Keratinocyte (primary cell): ENCODE measurements at regions not wholly inside any gene's neighbourhood (a gene's known extent, or its start where the extent isn't known, plus 50 kb on each side); places are given as distances from the start of the nearest gene placed in this dataset.

Experiments
- EZH2 ChIP-seq: IDR thresholded peaks from one replicate; pipeline ENCODE4 v1.6.1; 2012; ENCODE audit warnings: inconsistent platforms, mild to moderate bottlenecking, low read length, moderate library complexity
- TF ChIP-seq, protein P1 (sequence below), 3 experiments: IDR thresholded peaks in 1 of 3; conservative IDR thresholded peaks in 1 of 3; optimal IDR thresholded peaks in 1 of 3; 2 replicates in 2 of 3; 3 replicates in 1 of 3; pipeline versions ENCODE3 to v1.5.1; 2011; ENCODE audit warnings: low read length in 3 of 3, mild to moderate bottlenecking in 3 of 3, moderate library complexity in 2 of 3, control low read depth in 1 of 3, inconsistent platforms in 1 of 3; ENCODE audit not compliant: insufficient read depth in 2 of 3; ENCODE audit errors: extremely low read depth in 1 of 3

- TF ChIP-seq, protein P1, sequence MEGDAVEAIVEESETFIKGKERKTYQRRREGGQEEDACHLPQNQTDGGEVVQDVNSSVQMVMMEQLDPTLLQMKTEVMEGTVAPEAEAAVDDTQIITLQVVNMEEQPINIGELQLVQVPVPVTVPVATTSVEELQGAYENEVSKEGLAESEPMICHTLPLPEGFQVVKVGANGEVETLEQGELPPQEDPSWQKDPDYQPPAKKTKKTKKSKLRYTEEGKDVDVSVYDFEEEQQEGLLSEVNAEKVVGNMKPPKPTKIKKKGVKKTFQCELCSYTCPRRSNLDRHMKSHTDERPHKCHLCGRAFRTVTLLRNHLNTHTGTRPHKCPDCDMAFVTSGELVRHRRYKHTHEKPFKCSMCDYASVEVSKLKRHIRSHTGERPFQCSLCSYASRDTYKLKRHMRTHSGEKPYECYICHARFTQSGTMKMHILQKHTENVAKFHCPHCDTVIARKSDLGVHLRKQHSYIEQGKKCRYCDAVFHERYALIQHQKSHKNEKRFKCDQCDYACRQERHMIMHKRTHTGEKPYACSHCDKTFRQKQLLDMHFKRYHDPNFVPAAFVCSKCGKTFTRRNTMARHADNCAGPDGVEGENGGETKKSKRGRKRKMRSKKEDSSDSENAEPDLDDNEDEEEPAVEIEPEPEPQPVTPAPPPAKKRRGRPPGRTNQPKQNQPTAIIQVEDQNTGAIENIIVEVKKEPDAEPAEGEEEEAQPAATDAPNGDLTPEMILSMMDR (optimal IDR thresholded peaks at IDR 0.05 in 1 of 3, IDR thresholded peaks at IDR 0.05 in 1 of 3, conservative IDR thresholded peaks at IDR 0.05 in 1 of 3; ENCODE audit: extremely low read depth in 1 of 3, insufficient read depth in 2 of 3, low read length in 3 of 3): peak in 1 of 3 experiments; percentile 29
- TF ChIP-seq EZH2: no peak
These were observed 116.9 kb downstream of the NR4A2 start for GRCh38 chr2:156215656-156216055.
